ENCODE measurements at regions not wholly inside any gene's neighbourhood (a gene's known extent, or its start where the extent isn't known, plus 50 kb on each side); places are given as distances from the start of the nearest gene placed in this dataset.
"Not testable (repeated sequence)": the region's sequence is repeated elsewhere in the genome, so short reads cannot be mapped to it uniquely, and the experiment has no call there.

DNA sequence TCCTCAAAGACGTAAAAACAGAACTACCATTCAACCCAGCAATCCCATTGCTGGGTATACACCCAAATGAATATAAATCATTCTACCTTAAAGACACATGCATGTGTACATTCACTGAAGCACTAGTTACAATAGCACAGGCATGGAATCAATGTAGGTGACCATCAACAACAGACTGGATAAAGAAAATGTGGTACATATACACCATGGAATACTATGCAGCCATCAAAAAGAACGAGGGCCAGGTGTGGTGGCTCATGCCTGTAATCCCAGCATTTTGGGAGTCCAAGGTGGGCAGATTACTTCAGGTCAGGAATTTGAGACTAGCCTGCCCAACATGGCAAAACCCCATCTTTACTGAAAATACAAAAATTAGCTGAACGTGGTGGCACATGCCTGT, 121.9 kb upstream of the LSM14A start:
- not testable (repeated sequence) for TF ChIP-seq EZH2 (IDR thresholded peaks at IDR 0.05); POLR2AphosphoS5 (IDR thresholded peaks at IDR 0.05; ENCODE audit: borderline replicate concordance, low read depth, low read length); FOXP2 (optimal IDR thresholded peaks at IDR 0.05; ENCODE audit: control extremely low read depth, extremely low read length, insufficient read depth)
